Gastroesophageal sphincter (tissue), 4 donors: ENCODE measurements at regions not wholly inside any gene's neighbourhood (a gene's known extent, or its start where the extent isn't known, plus 50 kb on each side); places are given as distances from the start of the nearest gene placed in this dataset.

Source experiments
- ATAC-seq: fragments of 150-250 bp; one replicate; pipeline ENCODE4 v1.9.1; 2016; ENCODE audit warnings: mild to moderate bottlenecking, moderate library complexity
- H3K27ac ChIP-seq, 4 donors: fragments of 200-600 bp; sonication (generic) in 3 of 4; 1 replicate in 3 of 4; 2 replicates in 1 of 4; pipeline ENCODE4 v1.5.1; 2016 to 2019
- H3K27me3 ChIP-seq: fragments of 200-600 bp; sonication (generic); one replicate; pipeline ENCODE4 v1.5.1; 2019
- H3K36me3 ChIP-seq, 2 donors: fragments of 200-600 bp; sonication (generic); one replicate each; pipeline ENCODE4 v1.5.1; 2019; ENCODE audit warnings: control low read depth in 1 of 2
- H3K4me1 ChIP-seq, 3 donors: fragments of 200-600 bp; sonication (generic); 1 replicate in 2 of 3; 2 replicates in 1 of 3; pipeline ENCODE4 v1.5.1; 2016 to 2019; ENCODE audit warnings: control low read depth in 2 of 3
- H3K4me3 ChIP-seq, 2 donors: fragments of 200-600 bp; sonication (generic); one replicate each; pipeline ENCODE4 v1.5.1; 2019; ENCODE audit warnings: mild to moderate bottlenecking in 1 of 2, moderate library complexity in 1 of 2
- H3K9me3 ChIP-seq, 3 donors: fragments of 200-600 bp; sonication (generic); one replicate each; pipeline ENCODE4 v1.5.1; 2017 to 2019; ENCODE audit warnings: control low read depth in 2 of 3
- EP300 ChIP-seq: sonication (generic); formaldehyde crosslinking; IDR thresholded peaks from one replicate; pipeline ENCODE4 v1.6.1; 2017; ENCODE audit warnings: antibody characterized with exemption, mild to moderate bottlenecking
- POLR2A ChIP-seq, 2 donors: fragments of 450-650 bp; IDR thresholded peaks; one replicate each; pipeline ENCODE4 v1.6.1; 2017; ENCODE audit warnings: antibody characterized with exemption in 2 of 2, mild to moderate bottlenecking in 2 of 2, moderate library complexity in 1 of 2
- POLR2AphosphoS5 ChIP-seq: sonication (generic); formaldehyde crosslinking; IDR thresholded peaks from one replicate; pipeline ENCODE4 v1.6.1; 2017; ENCODE audit warnings: antibody characterized with exemption
- whole genome bisulfite sequencing, 2 donors: methylation state at CpG; one replicate each; pipeline ENCODE4 v1.1.5; 2018; ENCODE audit warnings: low coverage in 1 of 2; 5-methylcytosine and 5-hydroxymethylcytosine counted together
- TF ChIP-seq, protein P1 (sequence below), 4 experiments: fragments of 200-600 bp in 2 of 4; fragments of 450-650 bp in 2 of 4; sonication (generic) in 1 of 4; IDR thresholded peaks; one replicate each; pipeline ENCODE4 v1.5.1; 2017 to 2019; ENCODE audit warnings: antibody characterized with exemption in 4 of 4, mild to moderate bottlenecking in 2 of 4, moderate library complexity in 2 of 4

DNA sequence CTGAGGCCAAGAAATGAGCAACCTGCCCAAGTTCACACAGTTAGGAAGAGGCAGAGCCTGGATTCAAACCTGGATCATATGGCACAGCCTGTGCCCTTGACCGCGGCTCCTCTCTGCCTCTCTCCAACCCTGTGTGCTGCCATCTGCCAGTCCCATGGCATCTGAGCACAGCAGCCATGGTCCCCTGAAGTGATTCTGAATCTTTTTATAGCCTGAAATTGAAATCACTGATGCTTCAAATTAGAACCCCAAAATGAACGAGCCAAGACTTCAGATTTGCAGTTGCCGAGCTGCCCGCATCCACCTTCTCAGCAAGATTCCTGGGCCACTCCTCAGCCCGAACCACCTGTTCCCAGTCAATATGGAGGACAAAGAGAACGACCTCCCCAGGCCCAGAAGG lies 252.7 kb downstream of the CTTN start:
- H3K27ac ChIP-seq: no peak overlapping the region
- ATAC-seq: no peak
- WGBS, 2 donors: 90 to 93% methylated on average over 2 to 6 of the region's 7 CpGs
- no peaks in the 10 kb centered on the region for H3K36me3 ChIP-seq
- no peak overlapping the region for H3K4me3 ChIP-seq
- H3K27me3 ChIP-seq: peaks cover 7% of the 10 kb centered on the region
- no peaks in the 10 kb centered on the region for H3K4me1 ChIP-seq
- no peaks in the 10 kb centered on the region for H3K9me3 ChIP-seq
- TF ChIP-seq EP300: no peak
- TF ChIP-seq POLR2A (IDR thresholded peaks at IDR 0.05): no peak
- no peak for TF ChIP-seq POLR2AphosphoS5
- TF ChIP-seq, protein P1, sequence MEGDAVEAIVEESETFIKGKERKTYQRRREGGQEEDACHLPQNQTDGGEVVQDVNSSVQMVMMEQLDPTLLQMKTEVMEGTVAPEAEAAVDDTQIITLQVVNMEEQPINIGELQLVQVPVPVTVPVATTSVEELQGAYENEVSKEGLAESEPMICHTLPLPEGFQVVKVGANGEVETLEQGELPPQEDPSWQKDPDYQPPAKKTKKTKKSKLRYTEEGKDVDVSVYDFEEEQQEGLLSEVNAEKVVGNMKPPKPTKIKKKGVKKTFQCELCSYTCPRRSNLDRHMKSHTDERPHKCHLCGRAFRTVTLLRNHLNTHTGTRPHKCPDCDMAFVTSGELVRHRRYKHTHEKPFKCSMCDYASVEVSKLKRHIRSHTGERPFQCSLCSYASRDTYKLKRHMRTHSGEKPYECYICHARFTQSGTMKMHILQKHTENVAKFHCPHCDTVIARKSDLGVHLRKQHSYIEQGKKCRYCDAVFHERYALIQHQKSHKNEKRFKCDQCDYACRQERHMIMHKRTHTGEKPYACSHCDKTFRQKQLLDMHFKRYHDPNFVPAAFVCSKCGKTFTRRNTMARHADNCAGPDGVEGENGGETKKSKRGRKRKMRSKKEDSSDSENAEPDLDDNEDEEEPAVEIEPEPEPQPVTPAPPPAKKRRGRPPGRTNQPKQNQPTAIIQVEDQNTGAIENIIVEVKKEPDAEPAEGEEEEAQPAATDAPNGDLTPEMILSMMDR (IDR thresholded peaks at IDR 0.05): no peak

DNA sequence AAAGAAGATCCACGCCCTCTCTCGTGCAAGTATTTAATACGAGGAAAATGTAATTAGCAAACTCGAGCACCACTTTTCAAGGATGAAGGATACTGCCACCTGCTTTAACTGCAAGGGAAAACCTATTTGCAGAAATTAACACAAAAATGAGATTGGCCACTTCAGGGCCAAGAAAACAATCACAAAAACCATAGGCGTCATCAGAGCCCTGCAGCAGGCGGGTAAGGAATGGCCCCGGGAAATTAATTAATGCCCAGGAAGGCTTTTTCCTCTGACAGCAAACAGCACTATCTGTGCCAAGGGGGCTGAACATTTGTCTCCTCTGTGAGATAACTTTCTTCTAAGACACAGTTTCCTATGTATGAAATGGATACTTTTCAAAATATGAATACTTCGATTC lies 255.7 kb downstream of the CTTN start:
- Histone ChIP-seq H3K4me1 (no peaks in the 10 kb centered on the region), H3K9me3 (no peaks in the 10 kb centered on the region), H3K27me3 (no peaks in the 10 kb centered on the region), H3K36me3 (no peaks in the 10 kb centered on the region), H3K27ac (no peak overlapping the region), H3K4me3 (no peak overlapping the region)
- TF ChIP-seq, protein P1 (IDR thresholded peaks at IDR 0.05): no peak
- TF ChIP-seq POLR2A (IDR thresholded peaks at IDR 0.05) (no peak), EP300 (no peak), POLR2AphosphoS5 (no peak)
- WGBS, 2 donors: 60 to 66% methylated on average over 4 to 8 of the region's 8 CpGs
- ATAC-seq: no peak

DNA sequence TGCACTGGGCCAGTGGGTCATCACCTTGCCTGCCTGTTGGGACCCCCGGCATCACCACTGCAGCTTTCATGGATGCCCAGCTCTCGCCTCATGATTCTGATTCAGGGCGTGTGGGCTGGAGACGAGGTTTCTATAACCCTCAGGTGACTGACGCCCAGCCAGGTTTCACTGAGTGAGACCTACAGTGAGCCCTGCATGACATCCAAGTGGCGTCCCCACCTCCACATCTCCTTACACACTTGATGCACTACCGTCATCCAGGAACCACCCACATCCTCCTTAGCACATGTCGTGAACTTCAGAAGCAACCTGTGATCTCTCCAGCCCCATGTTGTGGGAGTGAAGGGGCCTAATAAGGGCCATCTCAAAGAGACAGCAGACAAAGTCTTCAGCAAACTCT lies 257.5 kb downstream of the CTTN start:
- Histone ChIP-seq H3K36me3 (no peaks in the 10 kb centered on the region), H3K9me3 (no peaks in the 10 kb centered on the region), H3K27me3 (peaks cover 4% of the 10 kb centered on the region), H3K27ac (no peak overlapping the region), H3K4me1 (no peaks in the 10 kb centered on the region), H3K4me3 (no peak overlapping the region)
- no peak for ATAC-seq
- 62 to 86% methylated on average over 3 to 5 of the region's 8 CpGs for WGBS, 2 donors
- no peak for TF ChIP-seq POLR2AphosphoS5
- no peak for TF ChIP-seq POLR2A (IDR thresholded peaks at IDR 0.05)
- TF ChIP-seq, protein P1 (IDR thresholded peaks at IDR 0.05): no peak
- no peak for TF ChIP-seq EP300

DNA sequence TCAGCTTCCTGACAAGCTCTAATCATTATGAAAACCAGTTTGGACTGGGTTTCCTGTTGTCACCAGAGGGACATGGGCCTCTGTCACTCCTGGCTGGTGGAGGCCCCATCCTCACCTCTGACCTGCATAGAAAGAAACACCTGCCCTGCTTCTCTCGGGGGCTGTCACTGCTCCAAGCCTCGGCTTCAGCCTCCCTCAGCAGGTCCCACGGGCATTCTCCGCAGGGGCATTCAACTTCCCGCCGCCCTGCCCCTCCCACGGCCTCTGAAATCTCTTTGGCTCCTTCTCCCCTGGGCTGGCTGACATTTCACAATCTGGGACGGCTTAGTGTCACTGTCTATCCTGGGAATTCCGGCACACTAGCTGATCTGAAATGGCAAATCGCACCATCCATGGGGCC lies 257.9 kb downstream of the CTTN start:
- Histone ChIP-seq H3K4me3 (no peak overlapping the region), H3K27ac (no peak overlapping the region), H3K9me3 (no peaks in the 10 kb centered on the region), H3K27me3 (peaks cover 8% of the 10 kb centered on the region), H3K4me1 (no peaks in the 10 kb centered on the region), H3K36me3 (no peaks in the 10 kb centered on the region)
- ATAC-seq: no peak
- WGBS, 2 donors: 55% methylated on average over 5 of the region's 10 CpGs; no CpG with 5 or more reads in 1 of the 2 donors
- TF ChIP-seq POLR2A (IDR thresholded peaks at IDR 0.05): no peak
- TF ChIP-seq, protein P1 (IDR thresholded peaks at IDR 0.05): no peak
- TF ChIP-seq POLR2AphosphoS5: no peak
- TF ChIP-seq EP300: no peak

DNA sequence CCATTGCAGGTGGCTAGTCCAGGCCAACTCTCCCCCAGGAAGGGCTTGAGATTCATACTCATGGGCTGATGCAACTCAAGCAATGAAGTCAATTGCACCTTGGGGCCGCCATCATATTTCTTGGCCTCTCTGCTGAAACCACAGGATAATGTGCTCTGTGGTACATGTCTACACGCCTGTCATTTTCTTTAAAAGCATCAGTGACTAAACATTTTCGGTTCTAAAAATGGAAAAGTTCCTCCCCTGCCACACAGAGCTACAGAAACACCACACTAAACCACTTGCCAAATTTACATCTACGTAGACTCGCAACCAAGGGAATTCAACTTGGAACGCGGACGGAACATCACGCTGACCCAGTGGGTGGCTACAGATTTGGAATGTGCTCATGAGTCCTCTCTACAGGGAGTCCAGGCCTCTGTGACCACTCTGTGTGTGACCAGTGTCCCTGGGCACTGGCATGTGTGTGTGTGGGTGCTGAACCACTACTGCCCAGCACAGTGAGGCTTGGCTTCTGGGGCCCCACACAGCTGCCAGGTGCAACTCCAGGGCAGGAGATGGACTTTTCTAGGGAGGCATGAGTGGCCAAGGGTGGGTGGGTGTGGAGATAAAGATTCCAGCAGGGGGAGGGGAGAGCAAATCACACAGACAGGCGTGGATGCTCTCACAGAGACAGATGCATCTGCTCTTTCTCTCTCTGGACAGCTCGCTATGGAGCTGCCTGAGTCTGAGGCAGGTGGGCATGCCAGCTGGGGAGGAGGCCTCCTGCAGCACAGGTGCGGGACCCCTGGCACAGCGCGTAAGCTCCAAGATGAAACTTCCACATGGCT lies 261.9 kb downstream of the CTTN start:
- no peak for TF ChIP-seq POLR2A (IDR thresholded peaks at IDR 0.05)
- TF ChIP-seq, protein P1 (IDR thresholded peaks at IDR 0.05): no peak
- no peak for TF ChIP-seq EP300
- no peak for TF ChIP-seq POLR2AphosphoS5
- peaks cover 0 to 18% (median 10%) of the 10 kb centered on the region in 3 donors for H3K4me1 ChIP-seq
- no peak overlapping the region for H3K4me3 ChIP-seq
- ATAC-seq: no peak
- WGBS, 2 donors: 77 to 87% methylated on average over 8 to 9 of the region's 14 CpGs
- H3K27ac ChIP-seq: no peak overlapping the region
- no peaks in the 10 kb centered on the region for H3K9me3 ChIP-seq
- peaks cover 46% of the 10 kb centered on the region for H3K27me3 ChIP-seq
- H3K36me3 ChIP-seq: no peaks in the 10 kb centered on the region
